ENCODE measurements at regions not wholly inside any gene's neighbourhood (a gene's known extent, or its start where the extent isn't known, plus 50 kb on each side); places are given as distances from the start of the nearest gene placed in this dataset.

GRCh38 chr20:25750765-25751696 is 54.4 kb upstream of the ZNF337 start:
- Histone ChIP-seq H2AFZ (ENCODE audit: low read depth, low read length) (no peak overlapping the region), H3K9me2 (ENCODE audit: insufficient read depth, low read length) (no peaks in the 10 kb centered on the region), H3K27me3 (ENCODE audit: insufficient read depth, low read depth, low read length) (no peaks in the 10 kb centered on the region), H3K36me3 (ENCODE audit: insufficient read depth, low read length) (no peaks in the 10 kb centered on the region), H3K9me3 (ENCODE audit: low read length) (no peaks in the 10 kb centered on the region), H4K20me1 (ENCODE audit: insufficient read depth) (no peaks in the 10 kb centered on the region), H3K4me2 (ENCODE audit: low read length) (no peak overlapping the region), H3K9ac (ENCODE audit: low read length) (no peak overlapping the region), H3K79me2 (replicated peaks; ENCODE audit: insufficient read depth, low read length) (no peaks in the 10 kb centered on the region), H3F3A (ENCODE audit: insufficient read depth, low read length, poor library complexity, severe bottlenecking) (no peaks in the 10 kb centered on the region), H3K4me3 (ENCODE audit: low read length) (no peak overlapping the region), H3K27ac (ENCODE audit: low read length) (no peak overlapping the region)
- no peak for TF ChIP-seq SMC3 (conservative IDR thresholded peaks at IDR 0.05; ENCODE audit: poor library complexity)
- no peak for TF ChIP-seq CTCF (IDR thresholded peaks at IDR 0.05; ENCODE audit: poor library complexity, severe bottlenecking)
- TF ChIP-seq EZH2 (IDR thresholded peaks at IDR 0.05; ENCODE audit: borderline replicate concordance, insufficient read depth, low read length, poor library complexity, severe bottlenecking) = no peak
- TF ChIP-seq POLR2AphosphoS5 (IDR thresholded peaks at IDR 0.05) = no peak
- no peak for TF ChIP-seq MXI1 (conservative IDR thresholded peaks at IDR 0.05; ENCODE audit: poor library complexity, severe bottlenecking)
- no peak for TF ChIP-seq TAF1 (IDR thresholded peaks at IDR 0.05; ENCODE audit: low read depth)
- TF ChIP-seq RAD21 (conservative IDR thresholded peaks at IDR 0.05) = no peak
- TF ChIP-seq EP300 (conservative IDR thresholded peaks at IDR 0.05; ENCODE audit: poor library complexity, severe bottlenecking) = no peak
- no peak for TF ChIP-seq REST (IDR thresholded peaks at IDR 0.05; ENCODE audit: borderline replicate concordance)

GRCh38 chr20:25750220-25750764 is 53.6 kb upstream of the ZNF337 start:
- no peaks in the 10 kb centered on the region for H3K9me3 ChIP-seq (ENCODE audit: low read length)
- no peaks in the 10 kb centered on the region for H3K79me2 ChIP-seq (replicated peaks; ENCODE audit: insufficient read depth, low read length)
- no peak overlapping the region for H2AFZ ChIP-seq (ENCODE audit: low read depth, low read length)
- no peaks in the 10 kb centered on the region for H3F3A ChIP-seq (ENCODE audit: insufficient read depth, low read length, poor library complexity, severe bottlenecking)
- no peaks in the 10 kb centered on the region for H4K20me1 ChIP-seq (ENCODE audit: insufficient read depth)
- no peak overlapping the region for H3K4me3 ChIP-seq (ENCODE audit: low read length)
- H3K27ac ChIP-seq (ENCODE audit: low read length) = no peak overlapping the region
- H3K9ac ChIP-seq (ENCODE audit: low read length) = no peak overlapping the region
- H3K4me2 ChIP-seq (ENCODE audit: low read length) = no peak overlapping the region
- H3K36me3 ChIP-seq (ENCODE audit: insufficient read depth, low read length) = no peaks in the 10 kb centered on the region
- TF ChIP-seq POLR2AphosphoS5 (IDR thresholded peaks at IDR 0.05) (no peak), EZH2 (IDR thresholded peaks at IDR 0.05; ENCODE audit: borderline replicate concordance, insufficient read depth, low read length, poor library complexity, severe bottlenecking) (no peak), EP300 (conservative IDR thresholded peaks at IDR 0.05; ENCODE audit: poor library complexity, severe bottlenecking) (no peak), CTCF (IDR thresholded peaks at IDR 0.05; ENCODE audit: poor library complexity, severe bottlenecking) (no peak), REST (IDR thresholded peaks at IDR 0.05; ENCODE audit: borderline replicate concordance) (no peak), MXI1 (conservative IDR thresholded peaks at IDR 0.05; ENCODE audit: poor library complexity, severe bottlenecking) (no peak), RAD21 (conservative IDR thresholded peaks at IDR 0.05) (no peak), SMC3 (conservative IDR thresholded peaks at IDR 0.05; ENCODE audit: poor library complexity) (no peak), TAF1 (IDR thresholded peaks at IDR 0.05; ENCODE audit: low read depth) (no peak)
- no peaks in the 10 kb centered on the region for H3K9me2 ChIP-seq (ENCODE audit: insufficient read depth, low read length)
- no peaks in the 10 kb centered on the region for H3K27me3 ChIP-seq (ENCODE audit: insufficient read depth, low read depth, low read length)
